ENCODE measurements at regions not wholly inside any gene's neighbourhood (a gene's known extent, or its start where the extent isn't known, plus 50 kb on each side); places are given as distances from the start of the nearest gene placed in this dataset.

- no peak for DNase-seq
Observed at GRCh38 chr3:176931991-176932390, 265.3 kb downstream of the TBL1XR1 start.

GRCh38 chr3:176930942-176931341 is 266.3 kb downstream of the TBL1XR1 start:
- DNase-seq = no peak

DNA sequence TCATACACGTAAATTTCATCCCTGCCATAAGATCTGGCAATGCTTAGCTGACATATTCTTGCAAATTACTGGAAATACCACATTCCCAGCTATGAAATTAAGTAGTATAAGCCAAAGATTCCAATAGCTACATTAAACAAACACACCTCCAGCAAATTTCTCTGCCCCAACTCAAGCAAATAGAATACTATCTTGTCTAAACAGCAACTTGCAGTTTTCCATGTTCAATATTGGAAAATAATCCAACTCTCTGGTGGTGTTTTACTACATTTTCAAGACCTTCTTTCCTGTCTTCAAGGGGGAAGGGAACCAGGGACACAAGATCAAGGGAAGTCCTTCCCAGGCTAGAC is 268.7 kb downstream of the TBL1XR1 start:
- DNase-seq = no peak

DNA sequence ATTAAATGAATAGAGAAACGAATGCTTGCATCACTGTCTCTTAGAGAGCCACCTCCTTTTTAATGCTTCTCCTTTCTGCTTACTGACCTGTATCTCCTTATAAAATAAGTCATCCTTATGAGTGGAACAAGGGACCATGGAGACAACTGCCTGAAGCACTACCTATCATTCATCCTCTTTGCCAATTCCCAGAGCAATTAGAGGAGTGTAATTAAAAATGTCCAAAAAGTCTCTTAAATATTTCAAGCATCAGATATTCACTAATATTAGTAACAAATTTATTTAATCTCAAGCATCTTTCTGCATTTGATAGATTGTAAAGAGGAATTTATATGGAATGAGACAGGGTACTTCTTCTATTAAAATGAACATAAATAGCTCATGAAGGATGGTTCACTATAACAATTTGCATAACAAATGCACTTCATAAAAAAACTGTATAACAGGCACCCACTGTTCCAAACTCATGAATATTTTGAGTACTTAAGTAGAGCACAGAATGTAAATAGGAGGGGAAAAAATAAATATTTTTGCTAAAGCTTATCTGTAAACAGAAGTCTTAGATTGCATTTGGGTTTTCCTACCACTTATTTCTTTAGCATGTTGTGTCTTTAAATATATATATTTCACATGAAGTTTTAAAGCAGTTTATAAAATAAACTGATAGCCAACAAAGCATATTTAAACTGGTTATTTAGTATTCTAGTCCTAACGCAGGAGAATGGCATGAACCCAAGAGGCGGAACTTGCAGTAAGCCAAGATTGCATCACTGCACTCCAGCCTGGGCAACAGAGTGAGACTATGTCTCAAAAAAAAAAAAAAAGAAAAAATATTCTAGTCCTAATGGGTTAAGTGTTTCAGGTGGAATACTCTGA is 269.3 kb downstream of the TBL1XR1 start:
- DNase-seq = no peak

DNA sequence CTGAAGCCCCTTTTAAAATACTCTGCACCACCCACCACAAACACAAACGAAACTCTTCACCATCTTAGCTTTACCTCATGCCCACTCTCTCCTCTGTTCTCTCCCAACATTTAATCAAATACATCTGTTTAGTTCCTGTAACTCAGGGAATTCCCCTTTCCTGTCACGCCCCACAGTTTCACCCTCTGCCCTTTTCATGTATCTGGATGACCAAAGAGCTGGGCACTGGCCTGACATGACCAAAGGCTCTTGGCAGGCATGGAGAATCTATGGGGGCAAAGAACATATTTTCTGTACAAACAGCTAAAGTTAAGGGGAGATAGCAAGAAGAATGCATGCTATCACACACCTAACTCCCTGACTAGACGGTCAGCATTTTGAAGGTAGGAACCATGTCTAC is 270.0 kb downstream of the TBL1XR1 start:
- DNase-seq = no peak

- DNase-seq = no peak
Observed at GRCh38 chr3:176926688-176927087, 270.6 kb downstream of the TBL1XR1 start.

GRCh38 chr3:176926034-176926433 is 271.2 kb downstream of the TBL1XR1 start:
- DNase-seq = no peak

- no peak for DNase-seq
Observed at GRCh38 chr3:176920766-176921160, 276.5 kb downstream of the TBL1XR1 start.

DNA sequence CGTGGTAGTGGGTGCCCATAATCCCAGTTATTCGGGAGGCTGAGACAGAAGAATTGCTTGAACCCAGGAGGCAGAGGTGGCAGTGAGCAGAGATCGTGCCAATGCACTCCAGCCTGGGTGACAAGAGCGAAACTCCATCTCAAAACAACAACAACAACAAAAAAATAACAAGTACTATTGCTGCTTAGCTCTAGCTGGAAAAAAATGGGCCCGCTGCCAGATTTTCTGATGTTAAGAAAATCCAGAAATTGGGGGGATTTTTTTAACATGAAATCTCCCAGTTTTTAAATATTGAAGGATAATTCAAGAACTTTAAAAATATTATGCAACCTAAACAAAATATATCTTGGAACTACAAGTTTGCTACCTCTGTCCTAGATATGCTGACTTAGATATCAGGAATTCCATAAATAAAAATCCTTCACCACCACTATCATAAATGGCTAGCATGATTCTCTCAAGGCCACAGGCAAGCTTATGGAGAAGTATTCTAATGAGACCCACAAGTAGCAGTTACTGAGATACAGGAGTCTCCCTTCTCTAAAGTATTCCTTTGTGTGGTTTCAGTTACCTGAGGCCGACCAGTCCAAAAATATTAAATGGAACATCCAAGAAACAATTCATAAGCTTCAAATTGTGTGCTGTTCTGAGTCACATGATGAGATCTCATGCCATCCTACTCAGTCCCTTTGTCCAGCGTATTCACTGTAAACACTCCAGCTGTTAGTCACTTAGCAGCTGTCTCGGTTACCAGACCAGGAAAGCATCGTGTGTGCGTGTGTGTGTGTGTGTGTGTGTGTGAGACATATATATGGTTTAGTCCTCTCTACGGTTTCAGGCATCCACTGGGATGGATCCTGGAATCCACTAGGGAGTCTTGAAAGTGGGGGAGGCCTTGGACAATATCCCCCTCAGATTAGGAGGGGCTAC is 277.2 kb downstream of the TBL1XR1 start:
- no peak for DNase-seq

- no peak for DNase-seq
Observed at GRCh38 chr3:176916777-176917176, 280.5 kb downstream of the TBL1XR1 start.

DNA sequence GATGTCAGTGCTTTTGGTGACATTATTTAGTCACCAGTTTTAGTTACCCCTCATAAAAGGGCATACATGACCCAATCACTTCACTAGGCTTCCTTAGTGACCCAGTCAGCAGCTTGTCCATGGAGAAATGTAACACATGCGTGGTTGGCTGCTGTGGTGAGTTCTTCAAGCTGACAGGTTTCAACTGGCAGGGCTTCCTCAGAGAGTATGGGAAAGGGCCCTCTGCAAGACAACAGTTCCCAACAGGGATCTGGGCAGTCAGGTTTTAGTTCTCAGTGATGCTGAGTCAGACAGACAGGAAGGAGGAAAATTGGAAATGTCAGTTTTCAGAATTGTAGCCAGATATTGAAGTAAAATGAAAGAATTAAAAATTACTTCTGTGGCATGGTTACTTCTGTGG is 282.5 kb downstream of the TBL1XR1 start:
- DNase-seq = no peak

DNA sequence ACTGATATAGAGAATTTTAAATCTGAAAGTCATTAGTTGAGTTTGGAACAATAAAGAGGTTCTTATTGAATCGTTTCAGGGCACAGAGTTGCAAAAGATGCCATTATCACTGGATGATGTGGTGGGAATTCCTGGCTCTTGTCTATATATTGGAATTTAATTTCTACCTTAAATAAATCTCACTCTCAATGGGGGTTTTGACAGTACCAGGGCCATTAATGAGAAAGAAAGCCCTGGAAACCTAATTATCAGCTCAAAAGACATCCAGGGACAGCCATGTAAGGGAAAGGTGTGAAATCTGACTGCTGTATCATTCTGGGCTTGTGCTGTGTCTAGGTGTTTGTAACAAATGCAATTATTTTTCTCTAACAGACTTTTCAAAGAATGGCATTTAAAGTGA is 285.7 kb downstream of the TBL1XR1 start:
- DNase-seq = no peak

GRCh38 chr3:176909044-176909443 is 288.2 kb downstream of the TBL1XR1 start:
- no peak for DNase-seq

GRCh38 chr3:176906046-176906905 is 291.0 kb downstream of the TBL1XR1 start:
- no peak for DNase-seq

DNA sequence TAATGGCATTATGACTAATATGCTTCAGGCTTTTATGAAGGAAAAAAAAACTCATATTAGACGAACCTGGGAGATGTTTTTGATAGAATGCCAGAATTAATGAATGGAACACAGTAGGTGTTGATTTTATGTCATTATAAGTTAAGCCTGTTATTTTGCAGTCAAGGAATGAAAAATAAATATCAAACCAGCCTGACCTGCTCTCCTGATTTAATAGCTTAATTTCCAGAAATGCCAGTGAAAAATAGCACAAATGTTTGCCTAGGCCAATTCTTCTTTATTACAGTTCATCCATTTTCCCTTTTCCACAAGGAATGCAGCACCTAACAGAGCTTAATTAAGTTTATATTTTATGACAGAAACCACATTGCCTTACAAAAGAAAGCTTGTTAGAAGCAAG is 292.0 kb downstream of the TBL1XR1 start:
- DNase-seq = no peak

DNA sequence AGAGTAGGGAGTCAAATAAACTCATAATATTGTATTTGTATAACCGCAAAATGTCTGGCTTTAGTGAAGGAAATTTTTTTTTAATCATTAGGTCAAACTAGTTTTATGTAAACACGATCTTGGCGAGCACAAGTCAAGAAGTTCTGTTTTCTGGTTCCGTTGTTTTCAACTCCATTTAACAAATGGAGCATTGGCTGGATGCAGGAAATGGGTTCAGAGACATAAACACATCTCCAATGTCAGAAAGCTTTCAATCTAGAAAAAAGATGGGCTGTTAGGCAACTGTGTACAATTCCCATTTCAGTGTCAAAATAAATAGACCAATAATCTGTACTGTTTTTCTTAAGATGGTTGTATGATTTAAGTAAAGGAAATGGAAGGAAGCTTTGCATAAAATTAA is 292.8 kb downstream of the TBL1XR1 start:
- DNase-seq = no peak

GRCh38 chr3:176896640-176897039 is 300.6 kb downstream of the TBL1XR1 start:
- DNase-seq = no peak

DNA sequence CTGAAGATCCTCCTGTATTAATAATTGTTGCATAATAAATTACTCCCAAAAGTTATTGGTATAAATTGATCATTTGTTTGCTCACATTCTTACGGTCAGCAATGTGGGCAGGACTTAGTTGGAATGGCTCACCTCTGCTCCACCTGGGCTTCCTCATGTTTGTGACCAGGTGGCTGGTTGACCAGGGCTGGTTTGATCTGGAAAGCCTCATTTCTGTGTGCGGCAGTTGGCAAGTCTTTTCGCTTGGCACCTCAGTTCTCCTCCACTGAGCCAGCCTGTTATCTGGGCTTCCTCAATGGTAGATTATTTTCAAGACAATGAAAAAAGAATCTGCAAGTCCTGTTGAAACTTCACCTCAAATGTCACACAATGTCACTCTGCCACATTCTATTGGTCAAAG is 301.1 kb downstream of the TBL1XR1 start:
- no peak for DNase-seq

DNA sequence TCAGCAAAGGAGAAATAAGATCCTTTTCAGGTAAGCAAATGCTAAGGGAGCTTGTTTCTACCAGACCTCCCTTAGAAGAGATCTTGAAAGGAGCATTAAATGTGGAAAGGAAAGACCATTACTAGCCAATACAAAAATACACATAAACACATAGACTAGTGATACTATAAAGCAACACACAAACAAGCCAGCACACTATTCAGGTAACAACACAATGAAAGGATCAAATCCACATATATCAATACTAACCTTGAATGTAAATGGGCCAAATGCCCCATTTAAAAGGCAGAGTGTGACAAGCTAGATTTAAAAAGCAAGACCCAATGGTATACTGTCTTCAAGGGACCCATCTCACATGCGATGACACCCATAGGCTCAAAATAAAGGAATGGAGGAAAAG is 317.6 kb downstream of the TBL1XR1 start:
- DNase-seq = no peak

DNA sequence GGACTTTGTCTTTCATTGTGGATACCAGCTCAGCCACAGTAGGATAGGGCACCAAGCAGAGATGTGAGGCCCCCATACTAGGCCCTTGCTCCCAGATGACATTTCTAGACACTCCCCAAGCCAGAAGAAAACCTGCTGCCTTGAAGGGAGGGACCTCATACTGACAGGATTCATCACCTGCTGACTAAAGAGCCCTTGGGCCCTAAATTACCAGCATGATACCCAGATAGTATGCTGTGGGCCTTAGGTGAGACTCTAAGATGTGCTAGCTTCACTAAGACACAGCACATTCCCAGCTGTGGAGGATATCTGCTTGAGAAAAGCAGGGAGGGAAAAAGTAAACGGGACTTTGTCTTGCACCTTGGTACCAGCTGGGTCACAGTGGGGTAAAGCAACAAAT is 324.0 kb downstream of the TBL1XR1 start:
- DNase-seq = no peak

GRCh38 chr3:176872771-176873209 is 324.5 kb downstream of the TBL1XR1 start:
- peak; percentile 21 for DNase-seq

DNA sequence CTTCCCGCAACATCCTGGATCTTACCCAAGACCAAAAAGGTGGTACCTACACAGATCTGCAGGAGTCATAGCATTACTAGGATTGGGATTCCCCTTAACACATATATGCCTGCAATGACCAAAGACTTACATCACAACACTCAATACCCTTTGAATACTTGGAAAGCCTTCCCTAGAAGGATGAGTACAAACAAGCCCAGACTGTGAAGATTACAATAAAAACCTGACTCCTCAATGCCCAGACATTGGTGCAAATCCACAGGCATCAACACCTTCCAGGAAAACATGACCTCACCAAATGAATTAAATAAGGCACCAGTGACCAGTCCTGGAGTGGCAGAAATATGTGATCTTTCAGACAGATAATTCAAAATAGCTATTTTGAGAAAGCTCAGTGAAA is 326.8 kb downstream of the TBL1XR1 start:
- DNase-seq = no peak

Measured in activated effector memory CD4-positive, alpha-beta T cell treated with Interleukin-2 at 50 U/mL for 16 hours (primary cell).